Tibial nerve (tissue), 4 donors: ENCODE measurements at regions not wholly inside any gene's neighbourhood (a gene's known extent, or its start where the extent isn't known, plus 50 kb on each side); places are given as distances from the start of the nearest gene placed in this dataset.

Source experiments
- DNase-seq, 2 donors: peaks; one replicate each; pipeline ENCODE4 v3.0.0-alpha.2; 2019; ENCODE audit warnings: low spot score in 2 of 2
- H3K27ac ChIP-seq, 4 donors: fragments of 200-600 bp; sonication (generic) in 3 of 4; one replicate each; pipeline ENCODE4 v1.5.1; 2017 to 2019; ENCODE audit warnings: mild to moderate bottlenecking in 1 of 4
- H3K27me3 ChIP-seq, 2 donors: fragments of 200-600 bp; sonication (generic) in 1 of 2; one replicate each; pipeline versions ENCODE4 v1.5.1 to v1.6.0; 2017 to 2019
- H3K36me3 ChIP-seq, 3 donors: fragments of 200-600 bp; sonication (generic); one replicate each; pipeline ENCODE4 v1.5.1; 2018 to 2019
- H3K4me1 ChIP-seq, 4 donors: fragments of 200-600 bp; sonication (generic) in 3 of 4; one replicate each; pipeline ENCODE4 v1.5.1; 2017 to 2019
- H3K4me3 ChIP-seq, 4 donors: fragments of 200-600 bp; sonication (generic) in 3 of 4; one replicate each; pipeline ENCODE4 v1.5.1; 2017 to 2019; ENCODE audit warnings: mild to moderate bottlenecking in 1 of 4, moderate library complexity in 1 of 4
- H3K9me3 ChIP-seq, 4 donors: fragments of 200-600 bp; sonication (generic) in 3 of 4; one replicate each; pipeline ENCODE4 v1.5.1; 2017 to 2019
- CTCF ChIP-seq, 5 experiments: fragments of 200-600 bp in 3 of 5; fragments of 450-650 bp in 2 of 5; sonication (generic) in 3 of 5; IDR thresholded peaks; one replicate each; pipeline ENCODE4 v1.5.1; 2016 to 2019; ENCODE audit warnings: antibody characterized with exemption in 5 of 5, mild to moderate bottlenecking in 3 of 5, moderate library complexity in 2 of 5
- EP300 ChIP-seq, 2 donors: sonication (generic); formaldehyde crosslinking; IDR thresholded peaks; one replicate each; pipeline ENCODE4 v1.6.1; 2017; ENCODE audit warnings: antibody characterized with exemption in 2 of 2, mild to moderate bottlenecking in 1 of 2
- POLR2A ChIP-seq, 2 donors: fragments of 450-650 bp; IDR thresholded peaks; one replicate each; pipeline ENCODE4 v1.6.1; 2017; ENCODE audit warnings: antibody characterized with exemption in 2 of 2, mild to moderate bottlenecking in 2 of 2, moderate library complexity in 2 of 2
- WGBS, 2 donors: methylation state at CpG; one replicate each; pipeline ENCODE4 v1.1.5; 2018; 5-methylcytosine and 5-hydroxymethylcytosine counted together

- no peaks in the 10 kb centered on the region for H3K9me3 ChIP-seq
- WGBS, 2 donors, result 30 to 43% methylated on average over 7 of the region's 7 CpGs
- H3K27me3 ChIP-seq, result no peaks in the 10 kb centered on the region
- peak overlapping the region in 1 of 4 donors; percentile 64 for H3K27ac ChIP-seq
- TF ChIP-seq EP300 (IDR thresholded peaks at IDR 0.05), result no peak
- no peak for TF ChIP-seq CTCF (IDR thresholded peaks at IDR 0.05)
- TF ChIP-seq POLR2A (IDR thresholded peaks at IDR 0.05), result no peak
- H3K4me1 ChIP-seq, result peaks cover 0 to 36% (median 0%) of the 10 kb centered on the region in 4 donors
- H3K36me3 ChIP-seq, result no peaks in the 10 kb centered on the region
- H3K4me3 ChIP-seq, result peak overlapping the region in 3 of 4 donors; percentile 18 to 45 (median 21)
- DNase-seq, result no peak
Observed at GRCh38 chr6:138571181-138571580, 71.9 kb upstream of the NHSL1 start.

DNA sequence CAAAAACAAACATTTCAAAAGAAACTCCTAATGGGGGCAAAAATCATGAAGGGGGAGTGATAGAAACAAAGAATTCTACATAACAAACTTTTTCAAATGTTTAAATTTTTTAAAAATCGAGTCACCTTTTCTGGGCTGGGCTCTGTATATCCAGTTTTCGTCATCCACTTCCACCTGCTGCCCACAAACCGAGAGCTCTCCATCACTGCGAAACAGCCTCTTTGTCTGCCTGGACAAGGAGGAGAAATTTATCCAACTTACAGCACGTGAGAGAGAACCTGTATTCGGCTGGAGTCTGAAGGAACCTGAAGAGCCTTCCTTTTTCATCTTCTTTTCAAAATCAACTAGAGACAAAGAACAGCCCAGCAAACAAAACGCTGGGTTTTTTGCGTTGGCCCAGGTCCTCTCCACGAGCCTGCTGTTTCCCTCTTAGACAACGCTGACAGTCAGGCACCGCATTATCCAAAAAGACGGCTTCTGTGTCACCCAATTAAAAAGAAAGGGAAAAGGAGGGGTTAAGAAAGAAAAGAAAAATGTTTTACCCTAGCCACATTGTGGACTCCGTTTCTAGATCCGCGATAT lies 72.4 kb upstream of the NHSL1 start:
- 17% methylated on average over 15 of the region's 15 CpGs for WGBS, 2 donors
- Histone ChIP-seq H3K9me3 (no peaks in the 10 kb centered on the region), H3K36me3 (no peaks in the 10 kb centered on the region), H3K27me3 (no peaks in the 10 kb centered on the region), H3K27ac (peak overlapping the region in 1 of 4 donors; percentile 64), H3K4me3 (peak overlapping the region; percentile 18 to 45 (median 26)), H3K4me1 (peaks cover 0 to 36% (median 0%) of the 10 kb centered on the region in 4 donors)
- no peak for DNase-seq
- TF ChIP-seq CTCF (IDR thresholded peaks at IDR 0.05) (no peak), POLR2A (IDR thresholded peaks at IDR 0.05) (no peak), EP300 (IDR thresholded peaks at IDR 0.05) (no peak)

DNA sequence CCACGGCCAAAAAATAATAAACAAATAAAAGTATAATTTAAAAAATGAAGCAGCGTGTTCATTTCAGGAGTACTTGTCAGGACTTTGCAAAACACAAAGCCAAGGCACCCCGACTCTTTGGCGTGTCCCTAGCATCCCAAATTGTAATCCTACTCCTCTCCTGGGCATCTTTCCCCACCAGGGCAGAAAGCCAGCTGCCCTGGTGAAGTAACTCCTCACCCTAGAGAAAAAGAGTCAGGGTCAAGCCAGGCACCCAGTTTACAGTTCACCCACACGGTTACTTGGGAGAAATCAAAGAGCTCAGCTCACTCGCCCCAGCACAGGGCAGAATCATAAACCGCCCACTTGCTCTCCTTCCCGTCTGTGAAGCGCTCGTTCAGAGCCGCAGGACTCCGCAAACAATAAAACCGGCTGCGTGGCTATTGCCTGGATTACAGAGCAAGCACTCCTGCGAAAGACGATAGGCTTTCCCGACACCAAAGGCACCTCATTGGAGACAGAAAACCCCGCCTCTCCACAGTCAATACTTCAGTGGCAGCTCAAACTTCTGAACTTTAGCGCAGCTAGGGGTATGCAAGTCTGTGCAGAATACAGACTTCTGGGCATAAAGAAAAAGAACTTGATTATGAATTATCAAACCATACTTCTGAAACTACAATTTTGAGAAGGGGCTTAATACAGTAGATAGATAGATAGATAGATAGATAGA lies 73.0 kb upstream of the NHSL1 start:
- peak in 1 of 2 donors; percentile 35 for TF ChIP-seq EP300 (IDR thresholded peaks at IDR 0.05)
- no peak for TF ChIP-seq CTCF (IDR thresholded peaks at IDR 0.05)
- TF ChIP-seq POLR2A (IDR thresholded peaks at IDR 0.05), result peak in 1 of 2 donors; percentile 44
- peaks cover 0 to 36% (median 0%) of the 10 kb centered on the region in 4 donors for H3K4me1 ChIP-seq
- H3K9me3 ChIP-seq, result no peaks in the 10 kb centered on the region
- H3K27me3 ChIP-seq, result no peaks in the 10 kb centered on the region
- whole genome bisulfite sequencing, 2 donors, result 3 to 4% methylated on average over 19 of the region's 19 CpGs
- peak overlapping the region in 2 of 4 donors; percentile 13 to 64 for H3K27ac ChIP-seq
- peak overlapping the region; percentile 18 to 45 (median 26) for H3K4me3 ChIP-seq
- DNase-seq, result peak; percentile 37 to 60
- no peaks in the 10 kb centered on the region for H3K36me3 ChIP-seq

DNA sequence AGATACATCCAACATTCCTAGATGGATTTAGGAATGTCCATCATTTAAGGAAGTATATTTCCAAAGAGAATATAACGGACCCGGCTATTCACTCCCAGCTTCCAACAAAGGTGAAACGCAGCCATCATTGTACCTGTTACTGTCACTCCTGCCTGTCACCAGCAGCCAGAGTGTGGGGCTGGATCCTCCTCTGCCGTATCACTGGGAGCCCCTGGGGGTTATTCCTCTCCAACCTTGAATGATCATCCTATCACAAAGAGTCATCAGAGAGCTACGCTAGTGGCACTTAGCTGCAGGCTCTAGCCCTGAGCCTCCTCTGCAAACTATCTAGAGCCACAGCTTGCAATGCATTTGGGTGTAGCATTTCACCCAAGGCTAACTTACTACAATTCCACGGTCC lies 73.6 kb upstream of the NHSL1 start:
- 62 to 67% methylated on average over 6 of the region's 6 CpGs for WGBS, 2 donors
- no peak overlapping the region for H3K4me3 ChIP-seq
- no peaks in the 10 kb centered on the region for H3K27me3 ChIP-seq
- DNase-seq, result no peak
- no peaks in the 10 kb centered on the region for H3K36me3 ChIP-seq
- peak overlapping the region in 1 of 4 donors; percentile 64 for H3K27ac ChIP-seq
- H3K9me3 ChIP-seq, result no peaks in the 10 kb centered on the region
- TF ChIP-seq EP300 (IDR thresholded peaks at IDR 0.05), result no peak
- no peak for TF ChIP-seq CTCF (IDR thresholded peaks at IDR 0.05)
- TF ChIP-seq POLR2A (IDR thresholded peaks at IDR 0.05), result no peak
- peaks cover 0 to 36% (median 0%) of the 10 kb centered on the region in 4 donors for H3K4me1 ChIP-seq

DNA sequence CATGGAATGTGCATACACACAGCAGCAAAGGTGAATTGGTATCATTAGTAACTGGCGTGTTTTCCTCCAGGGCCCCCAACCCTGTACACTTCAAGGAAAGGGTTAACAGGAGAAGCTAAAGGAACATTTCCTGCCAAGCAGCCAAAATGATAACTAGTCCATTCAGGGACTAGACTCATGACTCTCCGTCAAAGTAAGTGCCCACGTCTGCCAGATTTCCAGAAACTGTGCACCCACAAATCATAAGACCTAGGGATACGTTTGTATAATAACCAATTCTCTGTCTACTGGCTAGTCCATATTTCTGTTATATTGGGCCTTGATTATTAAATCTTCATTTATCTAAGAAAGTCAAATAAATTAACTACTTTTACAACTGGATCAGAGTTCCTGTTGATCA lies 76.0 kb upstream of the NHSL1 start:
- no peak overlapping the region for H3K4me3 ChIP-seq
- DNase-seq, result no peak
- no peaks in the 10 kb centered on the region for H3K27me3 ChIP-seq
- H3K9me3 ChIP-seq, result no peaks in the 10 kb centered on the region
- peaks cover 0 to 21% (median 0%) of the 10 kb centered on the region in 4 donors for H3K4me1 ChIP-seq
- no peak overlapping the region for H3K27ac ChIP-seq
- H3K36me3 ChIP-seq, result no peaks in the 10 kb centered on the region
- WGBS, 2 donors, result 79 to 80% methylated on average over 4 of the region's 4 CpGs
- TF ChIP-seq POLR2A (IDR thresholded peaks at IDR 0.05), result no peak
- no peak for TF ChIP-seq CTCF (IDR thresholded peaks at IDR 0.05)
- TF ChIP-seq EP300 (IDR thresholded peaks at IDR 0.05), result no peak
